ENCODE measurements at regions not wholly inside any gene's neighbourhood (a gene's known extent, or its start where the extent isn't known, plus 50 kb on each side); places are given as distances from the start of the nearest gene placed in this dataset.

DNA sequence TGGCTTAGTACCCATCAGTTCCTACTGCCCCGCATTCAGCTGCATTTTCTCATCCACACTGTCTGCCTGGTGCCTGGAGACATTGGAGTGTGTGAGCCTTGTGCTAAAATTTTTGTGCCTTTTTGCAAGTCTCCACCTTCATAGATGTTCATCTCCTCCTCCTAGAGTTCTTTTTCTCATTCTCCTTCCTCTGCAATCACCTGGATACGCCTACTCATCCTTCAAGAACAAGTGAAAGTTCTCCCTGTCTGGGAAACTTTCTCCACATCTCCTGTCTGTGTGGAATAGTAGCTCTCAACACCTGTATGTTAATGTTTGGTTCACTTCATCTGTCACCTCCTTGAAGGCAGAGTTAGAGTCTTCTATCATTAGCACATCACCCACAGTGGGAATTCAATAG is 125.7 kb upstream of the FBXL17 start (continued):
- TF ChIP-seq MYC (IDR thresholded peaks at IDR 0.05; ENCODE audit: insufficient read depth, insufficient read length, insufficient replicate concordance, low read length, severe bottlenecking) (no peak), SP1 (IDR thresholded peaks at IDR 0.05; ENCODE audit: low read depth, low read length) (no peak), NFYB (IDR thresholded peaks at IDR 0.05; ENCODE audit: insufficient read depth, low read depth, low read length) (no peak)

- no peaks in the 10 kb centered on the region for H3K36me3 ChIP-seq (ENCODE audit: control insufficient read depth in 2 of 2, insufficient read depth in 2 of 2, low read length in 1 of 2)
- no peak overlapping the region for H2AFZ ChIP-seq (ENCODE audit: control insufficient read depth, low read depth, low read length)
- BruUV-seq (replicated peaks), result no TSS peak
- no peak overlapping the region for H3K4me3 ChIP-seq
- ChIA-PET SMC1A (ENCODE audit: uncharacterized antibody, unreplicated experiment) (no interaction called here), POLR2A (no interaction called here), CTCF (no interaction called here), RAD21 (ENCODE audit: unreplicated experiment) (no interaction called here)
- no peak for DNase-seq (ENCODE audit: low read depth, low spot score)
- no peak overlapping the region for H3K9ac ChIP-seq (ENCODE audit: control insufficient read depth, insufficient read depth, low read length)
- TF ChIP-seq SMARCA5 (IDR thresholded peaks at IDR 0.05) (no peak), RAD21 (IDR thresholded peaks at IDR 0.05; ENCODE audit: insufficient read depth, low read depth, low read length) (no peak), E2F4 (IDR thresholded peaks at IDR 0.05; ENCODE audit: low read depth, low read length) (no peak), RELA (IDR thresholded peaks at IDR 0.05; ENCODE audit: borderline replicate concordance, partially characterized antibody) (no peak)
- H3K27me3 ChIP-seq (replicated peaks in 1 of 2; ENCODE audit: control insufficient read depth in 2 of 2, insufficient read depth in 2 of 2, low read length in 1 of 2), result no peaks in the 10 kb centered on the region; a peak in 1 of 4 replicates
- FAIRE-seq, result no peak
- H3K79me2 ChIP-seq (ENCODE audit: control insufficient read depth, insufficient read depth, low read length), result no peaks in the 10 kb centered on the region
- in situ Hi-C loops (cut with MboI) (no loop called here), intact Hi-C loops (cut with micrococcal nuclease; ENCODE audit: unreplicated experiment) (no loop called here)
- no peak for ATAC-seq
- H3K4me1 ChIP-seq (ENCODE audit: control insufficient read depth, insufficient read depth, low read length), result no peaks in the 10 kb centered on the region
- no peaks in the 10 kb centered on the region for H3K9me3 ChIP-seq (replicated peaks; ENCODE audit: control insufficient read depth, insufficient read depth, low read length)
- 63% methylated on average over 2 of the region's 2 CpGs for WGBS (ENCODE audit: insufficient coverage, insufficient replicate concordance, low lambda C conversion rate, missing lambda C conversion rate)
- no peaks in the 10 kb centered on the region for H4K20me1 ChIP-seq (ENCODE audit: control insufficient read depth, insufficient read depth)
- H3K4me2 ChIP-seq (ENCODE audit: control insufficient read depth, insufficient read depth), result no peak overlapping the region
- H3K27ac ChIP-seq (ENCODE audit: control insufficient read depth, insufficient read depth), result no peak overlapping the region
These were observed 123.7 kb upstream of the FBXL17 start for GRCh38 chr5:108505608-108506007.

All from GM12878 (cell line).